ENCODE measurements at regions not wholly inside any gene's neighbourhood (a gene's known extent, or its start where the extent isn't known, plus 50 kb on each side); places are given as distances from the start of the nearest gene placed in this dataset.

DNA sequence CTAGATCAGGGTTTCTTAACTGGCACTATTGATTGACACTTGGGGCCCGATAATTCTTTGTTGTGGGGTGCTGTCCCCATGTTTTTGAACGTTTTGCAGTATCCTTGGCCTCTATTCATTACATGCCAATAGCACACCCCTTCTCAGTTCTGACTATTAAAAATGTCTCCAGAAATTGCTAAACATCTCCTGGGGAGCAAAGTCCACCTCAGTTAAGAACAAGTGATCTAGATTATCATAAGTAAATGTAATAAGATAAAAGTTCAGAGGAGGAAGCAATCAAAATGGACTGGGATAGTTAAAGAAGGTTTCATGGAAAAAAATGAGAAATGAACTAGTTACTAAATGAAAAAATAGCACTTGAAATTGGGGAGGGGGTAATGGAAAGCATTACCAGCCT, 98.1 kb upstream of the MIR17HG start:
- TF ChIP-seq, protein P1, sequence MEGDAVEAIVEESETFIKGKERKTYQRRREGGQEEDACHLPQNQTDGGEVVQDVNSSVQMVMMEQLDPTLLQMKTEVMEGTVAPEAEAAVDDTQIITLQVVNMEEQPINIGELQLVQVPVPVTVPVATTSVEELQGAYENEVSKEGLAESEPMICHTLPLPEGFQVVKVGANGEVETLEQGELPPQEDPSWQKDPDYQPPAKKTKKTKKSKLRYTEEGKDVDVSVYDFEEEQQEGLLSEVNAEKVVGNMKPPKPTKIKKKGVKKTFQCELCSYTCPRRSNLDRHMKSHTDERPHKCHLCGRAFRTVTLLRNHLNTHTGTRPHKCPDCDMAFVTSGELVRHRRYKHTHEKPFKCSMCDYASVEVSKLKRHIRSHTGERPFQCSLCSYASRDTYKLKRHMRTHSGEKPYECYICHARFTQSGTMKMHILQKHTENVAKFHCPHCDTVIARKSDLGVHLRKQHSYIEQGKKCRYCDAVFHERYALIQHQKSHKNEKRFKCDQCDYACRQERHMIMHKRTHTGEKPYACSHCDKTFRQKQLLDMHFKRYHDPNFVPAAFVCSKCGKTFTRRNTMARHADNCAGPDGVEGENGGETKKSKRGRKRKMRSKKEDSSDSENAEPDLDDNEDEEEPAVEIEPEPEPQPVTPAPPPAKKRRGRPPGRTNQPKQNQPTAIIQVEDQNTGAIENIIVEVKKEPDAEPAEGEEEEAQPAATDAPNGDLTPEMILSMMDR (IDR thresholded peaks at IDR 0.05) = no peak
- TF ChIP-seq EZH2 (IDR thresholded peaks at IDR 0.05) (no peak), EZH2phosphoT487 (IDR thresholded peaks at IDR 0.05) (no peak)

Data from neural progenitor cell (in vitro differentiated cells).